ENCODE measurements at regions not wholly inside any gene's neighbourhood (a gene's known extent, or its start where the extent isn't known, plus 50 kb on each side); places are given as distances from the start of the nearest gene placed in this dataset.

DNA sequence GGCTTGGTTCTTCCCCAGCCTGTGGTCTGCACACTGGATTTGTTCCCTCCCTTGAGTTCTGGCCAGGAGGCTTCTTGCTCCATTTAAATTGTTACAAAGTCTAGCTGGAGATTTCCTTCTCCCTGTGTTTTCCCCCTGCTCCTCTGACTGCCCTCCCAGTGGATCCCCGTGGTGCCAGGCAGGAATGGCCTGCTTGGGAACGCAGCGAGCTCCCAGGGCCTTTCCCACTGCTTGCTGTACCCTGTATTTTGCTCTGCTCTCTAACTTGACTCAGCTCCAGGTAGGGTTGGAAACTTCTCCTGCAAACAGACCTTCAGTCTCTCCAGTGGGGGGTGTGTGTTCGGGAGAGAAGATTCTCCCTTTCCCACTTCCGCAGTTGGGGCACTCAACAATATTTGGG is 349.2 kb upstream of the FBXO33 start:
- no peak for TF ChIP-seq EZH2 (IDR thresholded peaks at IDR 0.05; ENCODE audit: low read length, unreplicated experiment)
- TF ChIP-seq EZH2phosphoT487 (IDR thresholded peaks at IDR 0.05; ENCODE audit: borderline replicate concordance, low read length): no peak
- TF ChIP-seq, protein P1, sequence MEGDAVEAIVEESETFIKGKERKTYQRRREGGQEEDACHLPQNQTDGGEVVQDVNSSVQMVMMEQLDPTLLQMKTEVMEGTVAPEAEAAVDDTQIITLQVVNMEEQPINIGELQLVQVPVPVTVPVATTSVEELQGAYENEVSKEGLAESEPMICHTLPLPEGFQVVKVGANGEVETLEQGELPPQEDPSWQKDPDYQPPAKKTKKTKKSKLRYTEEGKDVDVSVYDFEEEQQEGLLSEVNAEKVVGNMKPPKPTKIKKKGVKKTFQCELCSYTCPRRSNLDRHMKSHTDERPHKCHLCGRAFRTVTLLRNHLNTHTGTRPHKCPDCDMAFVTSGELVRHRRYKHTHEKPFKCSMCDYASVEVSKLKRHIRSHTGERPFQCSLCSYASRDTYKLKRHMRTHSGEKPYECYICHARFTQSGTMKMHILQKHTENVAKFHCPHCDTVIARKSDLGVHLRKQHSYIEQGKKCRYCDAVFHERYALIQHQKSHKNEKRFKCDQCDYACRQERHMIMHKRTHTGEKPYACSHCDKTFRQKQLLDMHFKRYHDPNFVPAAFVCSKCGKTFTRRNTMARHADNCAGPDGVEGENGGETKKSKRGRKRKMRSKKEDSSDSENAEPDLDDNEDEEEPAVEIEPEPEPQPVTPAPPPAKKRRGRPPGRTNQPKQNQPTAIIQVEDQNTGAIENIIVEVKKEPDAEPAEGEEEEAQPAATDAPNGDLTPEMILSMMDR (conservative IDR thresholded peaks at IDR 0.05; ENCODE audit: low read depth, low read length): no peak
- no peaks in the 10 kb centered on the region for H3K79me2 ChIP-seq (ENCODE audit: low read length)
- intact Hi-C loops (cut with micrococcal nuclease): no loop called here
- H4K20me1 ChIP-seq (ENCODE audit: low read length): no peaks in the 10 kb centered on the region
- no peak overlapping the region for H2AFZ ChIP-seq (ENCODE audit: low read length)
- no peak overlapping the region for H3K9ac ChIP-seq (ENCODE audit: low read length)
- no peaks in the 10 kb centered on the region for H3K4me1 ChIP-seq (ENCODE audit: insufficient read depth, low read length)
- BruUV-seq (replicated peaks): no TSS peak
- no peak for DNase-seq
- H3K4me2 ChIP-seq (ENCODE audit: low read length): no peak overlapping the region
- no peak for ATAC-seq
- H3F3A ChIP-seq (ENCODE audit: low read length, unreplicated experiment): no peaks in the 10 kb centered on the region
- POLR2A ChIA-PET (ENCODE audit: unreplicated experiment): no interaction called here
- H3K36me3 ChIP-seq (ENCODE audit: low read depth, low read length): no peaks in the 10 kb centered on the region
- H3K4me3 ChIP-seq (ENCODE audit: low read length): no peak overlapping the region
- peaks cover 23% of the 10 kb centered on the region for H3K27me3 ChIP-seq (ENCODE audit: low read length)
- no peaks in the 10 kb centered on the region for H3K9me2 ChIP-seq (replicated peaks; ENCODE audit: low read length)
- CTCF ChIA-PET: no interaction called here
- H3K27ac ChIP-seq (ENCODE audit: low read length): no peak overlapping the region
- H3K9me3 ChIP-seq (ENCODE audit: low read length): no peaks in the 10 kb centered on the region

DNA sequence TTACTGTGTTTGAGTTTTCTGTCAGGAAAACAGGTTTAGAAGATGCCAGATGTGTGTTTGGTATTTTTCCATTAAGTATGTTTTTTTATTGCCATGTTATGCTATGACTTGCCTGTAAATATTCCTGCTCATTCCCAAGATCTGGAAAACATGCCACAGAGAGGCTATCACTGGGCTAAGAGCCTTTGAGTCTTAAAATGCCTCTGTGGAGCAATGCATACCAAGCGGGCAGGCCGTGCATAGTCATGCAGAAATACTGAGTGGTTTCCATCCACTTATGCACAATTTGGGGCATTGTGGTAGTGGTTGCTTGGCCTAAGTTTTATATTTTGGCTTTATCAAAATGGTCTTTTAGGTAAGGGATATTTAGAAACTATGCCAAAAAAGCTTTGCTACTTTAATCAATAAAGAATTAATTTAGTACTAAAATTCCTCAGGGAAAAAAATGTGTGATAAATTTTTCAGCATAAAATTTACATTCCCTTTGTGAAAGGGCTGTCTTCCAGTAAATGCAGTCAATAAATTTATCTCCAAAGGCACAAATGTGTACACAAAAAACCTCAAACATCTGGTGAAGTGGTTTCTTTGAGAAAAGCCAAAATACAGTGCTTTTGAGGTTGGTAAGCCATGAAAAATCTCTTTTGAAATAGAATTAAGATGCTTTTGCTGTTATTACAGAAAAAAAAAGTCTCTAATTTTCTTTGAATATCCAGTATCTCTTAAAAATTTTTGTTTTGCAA is 341.3 kb upstream of the FBXO33 start:
- Histone ChIP-seq H3K4me3 (ENCODE audit: low read length) (no peak overlapping the region), H3K4me2 (ENCODE audit: low read length) (no peak overlapping the region), H3F3A (ENCODE audit: low read length, unreplicated experiment) (no peaks in the 10 kb centered on the region), H2AFZ (ENCODE audit: low read length) (no peak overlapping the region), H3K9ac (ENCODE audit: low read length) (no peak overlapping the region), H3K4me1 (ENCODE audit: insufficient read depth, low read length) (no peaks in the 10 kb centered on the region), H3K9me3 (ENCODE audit: low read length) (no peaks in the 10 kb centered on the region), H4K20me1 (ENCODE audit: low read length) (no peaks in the 10 kb centered on the region), H3K36me3 (ENCODE audit: low read depth, low read length) (no peaks in the 10 kb centered on the region), H3K27ac (ENCODE audit: low read length) (no peak overlapping the region), H3K27me3 (ENCODE audit: low read length) (peaks cover 7% of the 10 kb centered on the region; the same call in 1 of the 2 replicates), H3K9me2 (replicated peaks; ENCODE audit: low read length) (no peaks in the 10 kb centered on the region), H3K79me2 (ENCODE audit: low read length) (no peaks in the 10 kb centered on the region)
- intact Hi-C loops (cut with micrococcal nuclease): no loop called here
- POLR2A ChIA-PET (ENCODE audit: unreplicated experiment): no interaction called here
- no peak for DNase-seq
- CTCF ChIA-PET: no interaction called here
- TF ChIP-seq EZH2 (IDR thresholded peaks at IDR 0.05; ENCODE audit: low read length, unreplicated experiment) (no peak), EZH2phosphoT487 (IDR thresholded peaks at IDR 0.05; ENCODE audit: borderline replicate concordance, low read length) (no peak)
- TF ChIP-seq, protein P1 (conservative IDR thresholded peaks at IDR 0.05; ENCODE audit: low read depth, low read length): no peak
- BruUV-seq (replicated peaks): no TSS peak
- no peak for ATAC-seq

DNA sequence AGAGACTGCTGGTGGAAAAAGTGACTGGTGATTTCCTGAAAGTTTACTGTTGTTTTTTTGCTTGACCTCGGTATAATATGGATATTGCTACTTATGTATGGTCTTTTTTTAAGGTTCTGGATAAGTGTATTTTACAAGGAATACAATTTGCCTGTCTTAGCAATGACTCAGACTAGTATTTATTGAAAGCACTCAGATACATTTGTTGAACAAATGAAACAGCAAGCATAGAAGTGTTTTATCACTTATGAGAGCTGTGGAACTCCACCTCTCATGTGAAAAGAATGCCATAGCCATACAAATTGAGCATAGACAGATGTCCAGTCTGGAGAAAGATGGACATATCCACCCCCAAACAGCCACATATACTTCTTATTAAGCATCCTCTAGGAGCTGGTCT is 340.4 kb upstream of the FBXO33 start:
- Histone ChIP-seq H3K9ac (ENCODE audit: low read length) (no peak overlapping the region), H3K9me3 (ENCODE audit: low read length) (no peaks in the 10 kb centered on the region), H3K4me2 (ENCODE audit: low read length) (no peak overlapping the region), H3K9me2 (replicated peaks; ENCODE audit: low read length) (no peaks in the 10 kb centered on the region), H2AFZ (ENCODE audit: low read length) (no peak overlapping the region), H4K20me1 (ENCODE audit: low read length) (no peaks in the 10 kb centered on the region), H3K36me3 (ENCODE audit: low read depth, low read length) (no peaks in the 10 kb centered on the region), H3K79me2 (ENCODE audit: low read length) (no peaks in the 10 kb centered on the region), H3F3A (ENCODE audit: low read length, unreplicated experiment) (no peaks in the 10 kb centered on the region), H3K4me3 (ENCODE audit: low read length) (no peak overlapping the region), H3K27me3 (ENCODE audit: low read length) (peaks cover 15% of the 10 kb centered on the region), H3K4me1 (ENCODE audit: insufficient read depth, low read length) (no peaks in the 10 kb centered on the region), H3K27ac (ENCODE audit: low read length) (no peak overlapping the region)
- no peak for DNase-seq
- ATAC-seq: no peak
- intact Hi-C loops (cut with micrococcal nuclease): no loop called here
- ChIA-PET CTCF (no interaction called here), POLR2A (ENCODE audit: unreplicated experiment) (no interaction called here)
- TF ChIP-seq EZH2 (IDR thresholded peaks at IDR 0.05; ENCODE audit: low read length, unreplicated experiment) (no peak), EZH2phosphoT487 (IDR thresholded peaks at IDR 0.05; ENCODE audit: borderline replicate concordance, low read length) (no peak)
- TF ChIP-seq, protein P1 (conservative IDR thresholded peaks at IDR 0.05; ENCODE audit: low read depth, low read length): no peak
- no TSS peak for BruUV-seq (replicated peaks)
